ENCODE measurements at regions not wholly inside any gene's neighbourhood (a gene's known extent, or its start where the extent isn't known, plus 50 kb on each side); places are given as distances from the start of the nearest gene placed in this dataset.

DNA sequence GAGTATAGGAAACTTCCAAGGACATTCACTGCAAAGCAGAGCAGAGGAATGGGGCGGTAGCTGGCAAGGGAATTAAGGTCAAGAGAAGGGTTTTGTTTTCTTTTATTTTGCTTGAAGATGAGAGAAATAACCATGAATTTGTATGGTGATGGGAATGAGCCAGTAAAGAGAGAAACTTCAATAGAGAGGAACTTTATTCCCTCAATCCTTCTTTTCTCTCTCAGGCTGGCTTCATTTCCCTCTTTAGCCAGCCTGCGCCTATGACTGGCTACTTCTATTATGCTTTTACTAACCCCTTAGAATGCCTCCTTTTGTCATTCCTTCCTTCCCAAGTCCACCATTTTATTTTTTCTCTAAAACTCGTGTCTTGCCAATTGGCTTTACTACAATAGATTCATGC is 101.4 kb upstream of the CEP85L start:
- TF ChIP-seq SPI1 (IDR thresholded peaks at IDR 0.05; ENCODE audit: borderline replicate concordance, low read depth) (no peak), GABPA (IDR thresholded peaks at IDR 0.05; ENCODE audit: low read depth) (no peak), POLR2AphosphoS5 (IDR thresholded peaks at IDR 0.05; ENCODE audit: low read depth) (no peak), REST (IDR thresholded peaks at IDR 0.05; ENCODE audit: insufficient replicate concordance, low read depth) (no peak)
- TF ChIP-seq, protein P1, sequence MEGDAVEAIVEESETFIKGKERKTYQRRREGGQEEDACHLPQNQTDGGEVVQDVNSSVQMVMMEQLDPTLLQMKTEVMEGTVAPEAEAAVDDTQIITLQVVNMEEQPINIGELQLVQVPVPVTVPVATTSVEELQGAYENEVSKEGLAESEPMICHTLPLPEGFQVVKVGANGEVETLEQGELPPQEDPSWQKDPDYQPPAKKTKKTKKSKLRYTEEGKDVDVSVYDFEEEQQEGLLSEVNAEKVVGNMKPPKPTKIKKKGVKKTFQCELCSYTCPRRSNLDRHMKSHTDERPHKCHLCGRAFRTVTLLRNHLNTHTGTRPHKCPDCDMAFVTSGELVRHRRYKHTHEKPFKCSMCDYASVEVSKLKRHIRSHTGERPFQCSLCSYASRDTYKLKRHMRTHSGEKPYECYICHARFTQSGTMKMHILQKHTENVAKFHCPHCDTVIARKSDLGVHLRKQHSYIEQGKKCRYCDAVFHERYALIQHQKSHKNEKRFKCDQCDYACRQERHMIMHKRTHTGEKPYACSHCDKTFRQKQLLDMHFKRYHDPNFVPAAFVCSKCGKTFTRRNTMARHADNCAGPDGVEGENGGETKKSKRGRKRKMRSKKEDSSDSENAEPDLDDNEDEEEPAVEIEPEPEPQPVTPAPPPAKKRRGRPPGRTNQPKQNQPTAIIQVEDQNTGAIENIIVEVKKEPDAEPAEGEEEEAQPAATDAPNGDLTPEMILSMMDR (IDR thresholded peaks at IDR 0.05; ENCODE audit: insufficient read depth, low read length): no peak
- no peak overlapping the region for H3K4me3 ChIP-seq (replicated peaks; ENCODE audit: insufficient read depth, low read length)
- DNase-seq (ENCODE audit: low read depth in 1 of 2, low spot score in 1 of 2): no peak

GRCh38 chr6:118751072-118751471 is 99.7 kb upstream of the CEP85L start:
- no peak overlapping the region for H3K27ac ChIP-seq (replicated peaks)
- DNase-seq (ENCODE audit: low read depth in 1 of 2, low spot score in 1 of 2): no peak
- TF ChIP-seq SPI1 (IDR thresholded peaks at IDR 0.05; ENCODE audit: borderline replicate concordance, low read depth): no peak
- no peak for TF ChIP-seq REST (IDR thresholded peaks at IDR 0.05; ENCODE audit: insufficient replicate concordance, low read depth)
- TF ChIP-seq POLR2AphosphoS5 (IDR thresholded peaks at IDR 0.05; ENCODE audit: low read depth): no peak
- no peaks in the 10 kb centered on the region for H3K27me3 ChIP-seq (ENCODE audit: insufficient read depth, poor library complexity, severe bottlenecking)
- no peak overlapping the region for H3K4me3 ChIP-seq (replicated peaks; ENCODE audit: insufficient read depth, low read length)

More for the DNA sequence above, 101.4 kb upstream of the CEP85L start:
- Histone ChIP-seq H3K27me3 (ENCODE audit: insufficient read depth, poor library complexity, severe bottlenecking) (no peaks in the 10 kb centered on the region), H3K27ac (replicated peaks) (no peak overlapping the region)

DNA sequence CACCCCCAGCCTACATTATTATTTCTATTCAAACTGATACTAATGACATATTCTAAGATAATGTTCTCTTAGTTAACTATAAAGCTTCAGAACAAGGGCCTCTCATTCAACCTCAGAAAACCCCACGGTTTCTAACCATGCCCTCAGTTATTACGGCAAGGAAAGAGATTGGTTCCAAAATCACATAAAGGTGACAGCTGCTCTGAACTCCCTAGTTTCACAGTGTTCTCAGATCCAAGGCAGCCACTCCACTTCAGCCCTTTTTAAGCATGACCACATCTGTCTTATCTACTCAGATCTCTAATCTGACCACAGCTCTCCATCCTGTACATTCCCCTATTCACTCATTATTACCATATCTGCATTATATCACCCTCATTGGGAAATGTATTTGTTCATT is 98.8 kb upstream of the CEP85L start:
- no peak overlapping the region for H3K27ac ChIP-seq (replicated peaks)
- no peak overlapping the region for H3K4me3 ChIP-seq (replicated peaks; ENCODE audit: insufficient read depth, low read length)
- no peaks in the 10 kb centered on the region for H3K27me3 ChIP-seq (ENCODE audit: insufficient read depth, poor library complexity, severe bottlenecking)
- no peak for DNase-seq (ENCODE audit: low read depth in 1 of 2, low spot score in 1 of 2)
- TF ChIP-seq, protein P1 (IDR thresholded peaks at IDR 0.05; ENCODE audit: insufficient read depth, low read length): no peak
- TF ChIP-seq POLR2AphosphoS5 (IDR thresholded peaks at IDR 0.05; ENCODE audit: low read depth) (no peak), REST (IDR thresholded peaks at IDR 0.05; ENCODE audit: insufficient replicate concordance, low read depth) (no peak), GABPA (IDR thresholded peaks at IDR 0.05; ENCODE audit: low read depth) (no peak), SPI1 (IDR thresholded peaks at IDR 0.05; ENCODE audit: borderline replicate concordance, low read depth) (no peak)

All from HL-60 (cell line).